Endothelial cell of umbilical vein (primary cell): ENCODE measurements at regions not wholly inside any gene's neighbourhood (a gene's known extent, or its start where the extent isn't known, plus 50 kb on each side); places are given as distances from the start of the nearest gene placed in this dataset.

ENCODE experiments used
- BruUV-seq: library from RNA; stranded (reverse); fragments of 400-500 nt; replicated peaks from 2 replicates; lab custom pipeline; 2021; lab: Mats Ljungman, UMichigan
- CTCF ChIA-PET: fragments of 300-600, 350-600 bp; sonication (Branson Sonifier 250); formaldehyde crosslinking; loops from one replicate; lab custom pipeline; 2021; ENCODE audit warnings: antibody characterized with exemption, inconsistent platforms; lab: Charles Lee
- POLR2A ChIA-PET: fragments of 300-600, 350-600 bp; sonication (Branson Sonifier 250); formaldehyde crosslinking; loops from one replicate; lab custom pipeline; 2021; ENCODE audit warnings: antibody characterized with exemption, inconsistent platforms; lab: Charles Lee
- DNase-seq: peaks from one replicate; pipeline ENCODE4 v3.0.0-alpha.2; 2011; ENCODE audit warnings: low read depth, low spot score
- FAIRE-seq: peaks from 2 replicates; lab custom pipeline; 2011; peaks lifted over from hg19 to GRCh38; lab: Jason Lieb, UNC
- H2AFZ ChIP-seq: 2 replicates; pipeline ENCODE4 v1.6.0; 2012; ENCODE audit warnings: low read depth, low read length, control low read depth, inconsistent platforms
- H3K27ac ChIP-seq: 2 replicates; pipeline ENCODE4 v1.5.1; 2011; ENCODE audit warnings: low read depth, mild to moderate bottlenecking, control low read depth, low read length, moderate library complexity; ENCODE audit not compliant: insufficient read depth
- H3K27me3 ChIP-seq, 2 experiments: 2 replicates each; pipeline versions ENCODE4 v1.6.0 to v1.6.1; 2011; ENCODE audit warnings: low read length in 2 of 2, mixed read lengths in 1 of 2; ENCODE audit not compliant: control insufficient read depth in 2 of 2, insufficient read depth in 2 of 2
- H3K36me3 ChIP-seq, 2 experiments: 2 replicates in 1 of 2; 3 replicates in 1 of 2; pipeline ENCODE4 v1.5.1; 2011; ENCODE audit warnings: low read length in 2 of 2, mild to moderate bottlenecking in 1 of 2, moderate library complexity in 1 of 2; ENCODE audit not compliant: control insufficient read depth in 2 of 2, insufficient read depth in 2 of 2; ENCODE audit errors: extremely low read depth in 1 of 2
- H3K4me1 ChIP-seq: 3 replicates; pipeline ENCODE4 v1.5.1; 2011; ENCODE audit warnings: mild to moderate bottlenecking, low read length; ENCODE audit not compliant: control insufficient read depth, insufficient read depth; ENCODE audit errors: extremely low read depth
- H3K4me2 ChIP-seq: 2 replicates; pipeline ENCODE4 v1.6.1; 2011; ENCODE audit warnings: low read length, control low read depth, mixed read lengths; ENCODE audit not compliant: insufficient read depth
- H3K4me3 ChIP-seq, 3 experiments: fragments of 200-600 bp in 1 of 3; sonication (generic), shearing (Covaris generic) in 1 of 3; replicated peaks in 1 of 3; 2 replicates each; pipeline ENCODE4 v1.5.1; 2011 to 2016; ENCODE audit warnings: control low read depth in 3 of 3, low read length in 3 of 3, mild to moderate bottlenecking in 2 of 3, inconsistent platforms in 1 of 3, low read depth in 1 of 3, moderate library complexity in 1 of 3; ENCODE audit not compliant: insufficient read depth in 1 of 3
- H3K79me2 ChIP-seq: 2 replicates; pipeline ENCODE4 v1.6.0; 2012; ENCODE audit warnings: low read length, inconsistent platforms; ENCODE audit not compliant: control insufficient read depth, insufficient read depth
- H3K9ac ChIP-seq: replicated peaks from 2 replicates; pipeline ENCODE3; 2011; ENCODE audit warnings: low read length, control low read depth; ENCODE audit not compliant: insufficient read depth; ENCODE audit errors: extremely low read depth
- H3K9me1 ChIP-seq: replicated peaks from 3 replicates; pipeline ENCODE4 v1.6.0; 2011; ENCODE audit warnings: mild to moderate bottlenecking, low read length; ENCODE audit not compliant: control insufficient read depth, insufficient read depth; ENCODE audit errors: extremely low read depth
- H3K9me3 ChIP-seq: replicated peaks from 2 replicates; pipeline ENCODE4 v1.5.1; 2012; ENCODE audit warnings: low read length, inconsistent platforms; ENCODE audit not compliant: control insufficient read depth, insufficient read depth
- H4K20me1 ChIP-seq: replicated peaks from 2 replicates; pipeline ENCODE3; 2011; ENCODE audit warnings: mild to moderate bottlenecking, low read length; ENCODE audit not compliant: control insufficient read depth, insufficient read depth; ENCODE audit errors: extremely low read depth
- EZH2 ChIP-seq: IDR thresholded peaks from 2 replicates; pipeline ENCODE4 v1.6.1; 2012; ENCODE audit warnings: borderline replicate concordance, low read depth, mild to moderate bottlenecking, moderate library complexity, low read length, inconsistent platforms; ENCODE audit not compliant: severe bottlenecking
- FOS ChIP-seq: IDR thresholded peaks from 2 replicates; pipeline ENCODE4 v1.6.1; 2011; ENCODE audit warnings: mild to moderate bottlenecking, low read length, moderate library complexity, borderline replicate concordance; ENCODE audit not compliant: insufficient read depth
- GATA2 ChIP-seq: IDR thresholded peaks from 2 replicates; pipeline ENCODE4 v1.7.0; 2011; ENCODE audit warnings: low read depth, mild to moderate bottlenecking, moderate library complexity, mixed read lengths, low read length; ENCODE audit not compliant: insufficient read length, insufficient read depth
- JUN ChIP-seq: IDR thresholded peaks from 2 replicates; pipeline ENCODE4 v1.6.1; 2011; ENCODE audit warnings: borderline replicate concordance, low read depth; ENCODE audit not compliant: insufficient read length, insufficient read depth
- MYC ChIP-seq: IDR thresholded peaks from one replicate; pipeline ENCODE4 v1.6.1; 2011; ENCODE audit warnings: mild to moderate bottlenecking, low read depth, low read length
- POLR2A ChIP-seq: IDR thresholded peaks from 2 replicates; pipeline ENCODE4 v1.6.1; 2012; ENCODE audit warnings: low read depth, mild to moderate bottlenecking, control low read depth, low read length
- POLR2AphosphoS5 ChIP-seq: IDR thresholded peaks from 2 replicates; pipeline ENCODE4 v1.6.1; 2012; ENCODE audit warnings: low read depth, mild to moderate bottlenecking, control low read depth, low read length, moderate library complexity; ENCODE audit not compliant: insufficient read depth
- dilution Hi-C: fragments of 300-500 bp; cut with MboI; formaldehyde crosslinking; loops from one replicate; pipeline ENCODE4 v1.15.0; 2019; ENCODE audit warnings: low sequenced_read_pairs; ENCODE audit not compliant: extremely low pct_ligation_motif_present
- intact Hi-C: fragments of 100-400 bp; cut with micrococcal nuclease; formaldehyde crosslinking; loops from one replicate; pipeline ENCODE4 v1.10.0; 2022
- TF ChIP-seq, protein P1 (sequence below): IDR thresholded peaks from 2 replicates; pipeline ENCODE4 v1.6.1; 2011; ENCODE audit not compliant: insufficient read depth, insufficient read length
- TF ChIP-seq, protein P2 (sequence below), 2 donors: IDR thresholded peaks; 1 replicate in 1 of 2; 2 replicates in 1 of 2; pipeline ENCODE4 v1.5.1; 2011; ENCODE audit warnings: low read length in 2 of 2, mild to moderate bottlenecking in 2 of 2, moderate library complexity in 2 of 2, control low read depth in 1 of 2, inconsistent platforms in 1 of 2, low read depth in 1 of 2; ENCODE audit not compliant: insufficient read depth in 1 of 2; ENCODE audit errors: extremely low read depth in 1 of 2

DNA sequence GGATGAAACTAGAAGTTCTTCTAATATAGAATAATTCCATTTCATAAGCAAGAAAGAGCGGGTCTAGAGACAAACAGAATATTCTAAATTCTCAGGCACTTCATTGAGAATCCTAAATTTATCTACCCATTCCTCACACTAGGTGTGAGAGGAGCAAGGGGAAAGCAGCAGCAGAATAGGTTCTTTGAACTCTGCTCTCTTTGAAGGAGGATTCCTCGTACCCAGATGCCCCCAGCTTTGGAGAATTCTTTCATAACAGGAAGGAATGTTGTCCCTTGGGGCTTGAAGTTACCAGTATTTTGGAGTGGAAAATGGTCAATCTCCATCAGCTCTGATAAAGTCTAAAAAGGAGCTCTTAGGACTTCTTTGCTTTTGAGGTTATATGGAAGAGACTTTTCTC lies 59.7 kb upstream of the RASGEF1B start:
- intact Hi-C loops (no loop called here), dilution Hi-C loops (no loop called here)
- Histone ChIP-seq H3K4me1 (no peaks in the 10 kb centered on the region), H4K20me1 (no peaks in the 10 kb centered on the region), H3K9me3 (no peaks in the 10 kb centered on the region), H2AFZ (no peak overlapping the region), H3K36me3 (no peaks in the 10 kb centered on the region), H3K9ac (no peak overlapping the region), H3K4me3 (no peak overlapping the region), H3K9me1 (no peaks in the 10 kb centered on the region), H3K27me3 (no peaks in the 10 kb centered on the region), H3K79me2 (no peaks in the 10 kb centered on the region), H3K27ac (no peak overlapping the region), H3K4me2 (no peak overlapping the region)
- CTCF ChIA-PET, result interaction anchor here (0.9 kb wide), 1 partner anchor 64 kb away, joined by 3 read pairs; no protein-coding TSS in a partner anchor
- POLR2A ChIA-PET, result no interaction called here
- FAIRE-seq (no peak), DNase-seq (no peak)
- TF ChIP-seq, protein P1, sequence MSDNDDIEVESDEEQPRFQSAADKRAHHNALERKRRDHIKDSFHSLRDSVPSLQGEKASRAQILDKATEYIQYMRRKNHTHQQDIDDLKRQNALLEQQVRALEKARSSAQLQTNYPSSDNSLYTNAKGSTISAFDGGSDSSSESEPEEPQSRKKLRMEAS, result no peak
- no peak for TF ChIP-seq FOS
- TF ChIP-seq EZH2, result no peak
- no peak for TF ChIP-seq JUN
- no peak for TF ChIP-seq POLR2A
- no peak for TF ChIP-seq GATA2
- TF ChIP-seq MYC, result no peak
- TF ChIP-seq POLR2AphosphoS5, result no peak
- TF ChIP-seq, protein P2, sequence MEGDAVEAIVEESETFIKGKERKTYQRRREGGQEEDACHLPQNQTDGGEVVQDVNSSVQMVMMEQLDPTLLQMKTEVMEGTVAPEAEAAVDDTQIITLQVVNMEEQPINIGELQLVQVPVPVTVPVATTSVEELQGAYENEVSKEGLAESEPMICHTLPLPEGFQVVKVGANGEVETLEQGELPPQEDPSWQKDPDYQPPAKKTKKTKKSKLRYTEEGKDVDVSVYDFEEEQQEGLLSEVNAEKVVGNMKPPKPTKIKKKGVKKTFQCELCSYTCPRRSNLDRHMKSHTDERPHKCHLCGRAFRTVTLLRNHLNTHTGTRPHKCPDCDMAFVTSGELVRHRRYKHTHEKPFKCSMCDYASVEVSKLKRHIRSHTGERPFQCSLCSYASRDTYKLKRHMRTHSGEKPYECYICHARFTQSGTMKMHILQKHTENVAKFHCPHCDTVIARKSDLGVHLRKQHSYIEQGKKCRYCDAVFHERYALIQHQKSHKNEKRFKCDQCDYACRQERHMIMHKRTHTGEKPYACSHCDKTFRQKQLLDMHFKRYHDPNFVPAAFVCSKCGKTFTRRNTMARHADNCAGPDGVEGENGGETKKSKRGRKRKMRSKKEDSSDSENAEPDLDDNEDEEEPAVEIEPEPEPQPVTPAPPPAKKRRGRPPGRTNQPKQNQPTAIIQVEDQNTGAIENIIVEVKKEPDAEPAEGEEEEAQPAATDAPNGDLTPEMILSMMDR (IDR thresholded peaks at IDR 0.05; ENCODE audit: extremely low read depth in 1 of 2, insufficient read depth in 1 of 2, low read depth in 1 of 2, low read length in 2 of 2), result no peak
- no TSS peak for BruUV-seq
